ENCODE measurements at regions not wholly inside any gene's neighbourhood (a gene's known extent, or its start where the extent isn't known, plus 50 kb on each side); places are given as distances from the start of the nearest gene placed in this dataset.
"Not testable (repeated sequence)": the region's sequence is repeated elsewhere in the genome, so short reads cannot be mapped to it uniquely, and the experiment has no call there.

- CTCF ChIA-PET: no interaction called here
- POLR2A ChIA-PET: no interaction called here
- DNase-seq (ENCODE audit: extremely low spot score): no peak
- no peak for TF ChIP-seq TARDBP (IDR thresholded peaks at IDR 0.05)
- TF ChIP-seq SUZ12 (IDR thresholded peaks at IDR 0.05): no peak
- no peak for TF ChIP-seq PKNOX1 (IDR thresholded peaks at IDR 0.05)
- TF ChIP-seq CTBP1 (IDR thresholded peaks at IDR 0.05; ENCODE audit: borderline replicate concordance): no peak
- no peak for TF ChIP-seq FOXM1 (IDR thresholded peaks at IDR 0.05; ENCODE audit: borderline replicate concordance)
- no peak for TF ChIP-seq HDGF (IDR thresholded peaks at IDR 0.05; ENCODE audit: borderline replicate concordance)
- TF ChIP-seq ZNF384 (IDR thresholded peaks at IDR 0.05): no peak
- no peak for TF ChIP-seq SP1 (IDR thresholded peaks at IDR 0.05)
These were observed 111.0 kb upstream of the TOX3 start for GRCh38 chr16:52657924-52658323.

GRCh38 chr16:52655916-52656315 lies 109.0 kb upstream of the TOX3 start:
- CTCF ChIA-PET; DNase-seq (ENCODE audit: extremely low spot score); POLR2A ChIA-PET: not testable (repeated sequence)

- POLR2A ChIA-PET; DNase-seq (ENCODE audit: extremely low spot score); CTCF ChIA-PET: not testable (repeated sequence)
These were observed 108.2 kb upstream of the TOX3 start for GRCh38 chr16:52655156-52655555.

- no peak for TF ChIP-seq FOXM1 (IDR thresholded peaks at IDR 0.05; ENCODE audit: borderline replicate concordance)
- no peak for TF ChIP-seq HDGF (IDR thresholded peaks at IDR 0.05; ENCODE audit: borderline replicate concordance)
- TF ChIP-seq L3MBTL2 (conservative IDR thresholded peaks at IDR 0.05): no peak
- no peak for TF ChIP-seq SP1 (IDR thresholded peaks at IDR 0.05)
- no peak for TF ChIP-seq BHLHE40 (IDR thresholded peaks at IDR 0.05; ENCODE audit: borderline replicate concordance)
- no peak for TF ChIP-seq PKNOX1 (IDR thresholded peaks at IDR 0.05)
- TF ChIP-seq ZNF384 (IDR thresholded peaks at IDR 0.05): no peak
- TF ChIP-seq SUZ12 (IDR thresholded peaks at IDR 0.05): no peak
- no peak for TF ChIP-seq CTBP1 (IDR thresholded peaks at IDR 0.05; ENCODE audit: borderline replicate concordance)
- TF ChIP-seq FOXK2 (IDR thresholded peaks at IDR 0.05): no peak
- TF ChIP-seq FOXA1 (IDR thresholded peaks at IDR 0.05): no peak
- TF ChIP-seq NFRKB (IDR thresholded peaks at IDR 0.05): no peak
- ChIA-PET POLR2A (no interaction called here), CTCF (no interaction called here)
- DNase-seq (ENCODE audit: extremely low spot score): no peak
These were observed 105.1 kb upstream of the TOX3 start for GRCh38 chr16:52652033-52652432.

- ChIA-PET POLR2A (no interaction called here), CTCF (no interaction called here)
- DNase-seq (ENCODE audit: extremely low spot score): no peak
- TF ChIP-seq ZNF384 (IDR thresholded peaks at IDR 0.05) (no peak), FOXM1 (IDR thresholded peaks at IDR 0.05; ENCODE audit: borderline replicate concordance) (no peak), FOXK2 (IDR thresholded peaks at IDR 0.05) (no peak), PKNOX1 (IDR thresholded peaks at IDR 0.05) (no peak), NFRKB (IDR thresholded peaks at IDR 0.05) (no peak), LEF1 (IDR thresholded peaks at IDR 0.05; ENCODE audit: borderline replicate concordance) (no peak), HDGF (IDR thresholded peaks at IDR 0.05; ENCODE audit: borderline replicate concordance) (no peak), L3MBTL2 (conservative IDR thresholded peaks at IDR 0.05) (no peak), FOXA1 (IDR thresholded peaks at IDR 0.05) (no peak), BHLHE40 (IDR thresholded peaks at IDR 0.05; ENCODE audit: borderline replicate concordance) (no peak), ELF4 (IDR thresholded peaks at IDR 0.05) (no peak), TARDBP (IDR thresholded peaks at IDR 0.05) (no peak), CTBP1 (IDR thresholded peaks at IDR 0.05; ENCODE audit: borderline replicate concordance) (no peak), SUZ12 (IDR thresholded peaks at IDR 0.05) (no peak)
These were observed 103.8 kb upstream of the TOX3 start for GRCh38 chr16:52650789-52651188.

- CTCF ChIA-PET: no interaction called here
- TF ChIP-seq TARDBP (IDR thresholded peaks at IDR 0.05): no peak
- no peak for TF ChIP-seq L3MBTL2 (conservative IDR thresholded peaks at IDR 0.05)
- no peak for TF ChIP-seq FOXK2 (IDR thresholded peaks at IDR 0.05)
- TF ChIP-seq NFRKB (IDR thresholded peaks at IDR 0.05): no peak
- no peak for TF ChIP-seq FOXA1 (IDR thresholded peaks at IDR 0.05)
- TF ChIP-seq SP1 (IDR thresholded peaks at IDR 0.05): no peak
- TF ChIP-seq SUZ12 (IDR thresholded peaks at IDR 0.05): no peak
- TF ChIP-seq ZNF384 (IDR thresholded peaks at IDR 0.05): no peak
- no peak for TF ChIP-seq FOXM1 (IDR thresholded peaks at IDR 0.05; ENCODE audit: borderline replicate concordance)
- TF ChIP-seq ARNT (IDR thresholded peaks at IDR 0.05): no peak
- TF ChIP-seq ELF4 (IDR thresholded peaks at IDR 0.05): no peak
- no peak for TF ChIP-seq HDGF (IDR thresholded peaks at IDR 0.05; ENCODE audit: borderline replicate concordance)
- TF ChIP-seq PKNOX1 (IDR thresholded peaks at IDR 0.05): no peak
- DNase-seq (ENCODE audit: extremely low spot score): no peak
- POLR2A ChIA-PET: no interaction called here
These were observed 103.4 kb upstream of the TOX3 start for GRCh38 chr16:52650318-52650717.

GRCh38 chr16:52649870-52650269 lies 102.9 kb upstream of the TOX3 start:
- ChIA-PET CTCF (no interaction called here), POLR2A (no interaction called here)
- DNase-seq (ENCODE audit: extremely low spot score): no peak
- TF ChIP-seq ZNF384 (IDR thresholded peaks at IDR 0.05) (no peak), CTBP1 (IDR thresholded peaks at IDR 0.05; ENCODE audit: borderline replicate concordance) (no peak), PKNOX1 (IDR thresholded peaks at IDR 0.05) (no peak), HDGF (IDR thresholded peaks at IDR 0.05; ENCODE audit: borderline replicate concordance) (no peak), NFRKB (IDR thresholded peaks at IDR 0.05) (no peak), FOXM1 (IDR thresholded peaks at IDR 0.05; ENCODE audit: borderline replicate concordance) (no peak), FOXK2 (IDR thresholded peaks at IDR 0.05) (no peak), L3MBTL2 (conservative IDR thresholded peaks at IDR 0.05) (no peak), BHLHE40 (IDR thresholded peaks at IDR 0.05; ENCODE audit: borderline replicate concordance) (no peak), ARNT (IDR thresholded peaks at IDR 0.05) (no peak), TARDBP (IDR thresholded peaks at IDR 0.05) (no peak), SP1 (IDR thresholded peaks at IDR 0.05) (no peak), ELF4 (IDR thresholded peaks at IDR 0.05) (no peak), SUZ12 (IDR thresholded peaks at IDR 0.05) (no peak)

Measured in HEK293T (cell line).